ENCODE measurements at regions not wholly inside any gene's neighbourhood (a gene's known extent, or its start where the extent isn't known, plus 50 kb on each side); places are given as distances from the start of the nearest gene placed in this dataset.
"Not testable (repeated sequence)": the region's sequence is repeated elsewhere in the genome, so short reads cannot be mapped to it uniquely, and the experiment has no call there.

- ATAC-seq (replicated peaks); H3K36me3 Mint-ChIP-seq; H3K27me3 Mint-ChIP-seq; DNase-seq; H3K4me3 Mint-ChIP-seq; H3K4me1 Mint-ChIP-seq; H3K27ac Mint-ChIP-seq: not testable (repeated sequence)
- H3K9me3 Mint-ChIP-seq = peaks cover 10 to 15% of the 10 kb centered on the region in 2 donors
These were observed 153.7 kb upstream of the RXFP1 start for GRCh38 chr4:158367932-158368441.

GRCh38 chr4:158371158-158371557 is 150.5 kb upstream of the RXFP1 start:
- DNase-seq = no peak
- ATAC-seq (replicated peaks) = no peak

DNA sequence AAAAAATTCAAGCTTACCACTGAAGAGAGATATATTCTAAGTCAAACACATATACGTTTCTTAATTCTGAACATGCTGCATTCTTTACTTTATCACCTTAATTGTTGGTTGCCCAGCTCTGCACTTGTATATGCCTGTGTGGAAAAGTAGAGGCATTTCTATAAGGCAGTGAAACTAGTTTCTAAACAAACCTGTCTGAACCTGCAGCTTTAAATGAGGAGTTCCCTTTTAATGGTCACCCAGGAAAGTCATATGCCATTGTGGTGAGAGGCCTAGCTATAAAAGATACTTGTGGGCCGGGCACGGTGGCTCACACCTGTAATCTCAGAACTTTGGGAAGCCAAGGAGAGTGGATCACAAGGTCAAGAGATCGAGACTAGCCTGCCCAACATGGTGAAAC is 147.4 kb upstream of the RXFP1 start:
- Mint-ChIP-seq H3K9me3 (peaks cover 0 to 2% of the 10 kb centered on the region in 2 donors), H3K4me3 (no peak overlapping the region), H3K27me3 (no peaks in the 10 kb centered on the region), H3K27ac (no peak overlapping the region), H3K36me3 (no peaks in the 10 kb centered on the region), H3K4me1 (no peaks in the 10 kb centered on the region)
- no peak for ATAC-seq (replicated peaks)
- DNase-seq = no peak

More at GRCh38 chr4:158371158-158371557, 150.5 kb upstream of the RXFP1 start:
- Mint-ChIP-seq H3K4me1 (no peaks in the 10 kb centered on the region), H3K27me3 (no peaks in the 10 kb centered on the region), H3K4me3 (no peak overlapping the region), H3K9me3 (peaks cover 0 to 4% of the 10 kb centered on the region in 2 donors), H3K36me3 (no peaks in the 10 kb centered on the region), H3K27ac (no peak overlapping the region)

DNA sequence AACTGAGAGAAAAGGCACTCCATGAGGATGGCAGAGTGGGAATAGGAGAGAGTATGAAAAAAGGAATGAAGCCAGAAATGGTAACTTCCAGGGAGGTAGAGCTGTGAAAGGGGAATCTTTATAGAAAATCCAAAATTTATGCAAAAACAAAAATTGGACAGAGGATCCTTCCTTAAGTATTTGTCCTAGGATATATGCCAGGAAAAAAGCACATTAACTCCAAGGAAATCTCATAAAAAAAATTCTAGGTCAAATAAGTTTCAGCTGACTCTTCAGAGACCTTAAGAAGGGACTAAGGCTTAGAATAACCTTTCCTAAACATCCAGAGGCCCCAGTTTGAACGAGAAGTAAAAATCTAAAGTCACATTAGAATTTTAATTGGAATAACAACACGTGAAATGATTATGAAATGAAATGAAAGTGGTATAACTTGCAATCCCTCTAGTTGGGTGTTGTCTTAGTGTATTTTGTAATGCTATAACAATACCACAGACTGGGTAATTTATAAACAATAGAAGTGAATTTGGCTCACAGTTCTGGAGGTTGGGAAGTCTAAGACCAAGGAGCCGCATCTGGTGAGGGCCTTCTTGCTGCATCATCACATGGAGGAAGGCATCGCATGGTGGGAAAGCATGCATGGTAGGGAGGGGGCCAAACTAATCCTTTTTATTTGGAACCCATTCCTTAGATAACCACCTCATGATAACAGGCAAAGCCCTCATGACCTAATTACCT is 145.4 kb upstream of the RXFP1 start:
- Mint-ChIP-seq H3K36me3 (no peaks in the 10 kb centered on the region), H3K4me3 (no peak overlapping the region), H3K27ac (no peak overlapping the region), H3K27me3 (no peaks in the 10 kb centered on the region), H3K4me1 (no peaks in the 10 kb centered on the region), H3K9me3 (peaks cover 0 to 2% of the 10 kb centered on the region in 2 donors)
- ATAC-seq (replicated peaks) = no peak
- no peak for DNase-seq

- DNase-seq (no peak), ATAC-seq (replicated peaks) (no peak)
- no peak overlapping the region for H3K4me3 Mint-ChIP-seq
- no peak overlapping the region for H3K27ac Mint-ChIP-seq
- no peaks in the 10 kb centered on the region for H3K36me3 Mint-ChIP-seq
- no peaks in the 10 kb centered on the region for H3K4me1 Mint-ChIP-seq
- H3K27me3 Mint-ChIP-seq = no peaks in the 10 kb centered on the region
- no peaks in the 10 kb centered on the region for H3K9me3 Mint-ChIP-seq
These were observed 137.3 kb upstream of the RXFP1 start for GRCh38 chr4:158384414-158384813.

DNA sequence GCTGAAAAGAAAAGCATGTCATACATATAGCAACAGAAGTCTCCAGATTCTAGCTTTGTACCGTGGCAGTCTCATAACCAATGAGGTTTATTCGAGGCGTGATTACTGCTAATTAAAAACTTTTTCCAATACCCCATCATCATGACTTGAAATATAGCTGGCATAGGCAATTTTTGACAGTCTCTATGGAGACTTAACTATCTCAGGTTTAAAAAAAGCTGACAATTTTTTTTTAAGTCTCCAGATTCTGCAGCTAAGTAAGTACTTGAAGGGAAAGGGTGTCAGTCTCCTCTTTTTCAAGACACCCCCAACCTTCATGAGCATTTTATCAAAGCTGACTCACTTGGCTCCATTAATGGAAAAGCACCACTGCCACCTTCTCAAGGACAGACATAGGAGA is 126.3 kb upstream of the RXFP1 start:
- Mint-ChIP-seq H3K4me1 (no peaks in the 10 kb centered on the region), H3K27ac (no peak overlapping the region), H3K9me3 (no peaks in the 10 kb centered on the region), H3K4me3 (no peak overlapping the region), H3K36me3 (no peaks in the 10 kb centered on the region), H3K27me3 (no peaks in the 10 kb centered on the region)
- DNase-seq (no peak), ATAC-seq (replicated peaks) (no peak)

DNA sequence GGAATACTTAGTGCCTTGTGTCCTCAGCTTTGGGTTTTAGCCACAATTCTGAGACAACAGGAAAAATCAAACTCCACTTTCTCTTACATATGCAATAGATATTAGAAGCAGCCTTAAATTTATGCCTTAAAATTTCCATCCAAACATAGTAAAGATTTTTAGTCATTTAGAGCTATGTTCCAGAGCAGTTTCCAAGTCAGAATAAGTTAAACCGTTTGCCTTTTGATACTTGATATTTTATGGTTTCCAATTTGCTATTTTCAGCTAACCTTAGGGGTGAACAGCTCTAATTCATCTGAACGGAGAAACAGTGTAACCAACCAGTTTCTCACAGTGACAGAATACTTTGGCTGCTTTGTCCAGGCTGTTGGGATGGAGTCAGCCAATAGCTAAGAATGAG is 125.8 kb upstream of the RXFP1 start:
- Mint-ChIP-seq H3K4me1 (no peaks in the 10 kb centered on the region), H3K4me3 (no peak overlapping the region), H3K36me3 (no peaks in the 10 kb centered on the region), H3K27me3 (no peaks in the 10 kb centered on the region), H3K27ac (no peak overlapping the region), H3K9me3 (no peaks in the 10 kb centered on the region)
- DNase-seq = no peak
- no peak for ATAC-seq (replicated peaks)

- ATAC-seq (replicated peaks) (no peak), DNase-seq (no peak)
- Mint-ChIP-seq H3K9me3 (no peaks in the 10 kb centered on the region), H3K4me1 (no peaks in the 10 kb centered on the region), H3K27me3 (peaks cover 0 to 3% of the 10 kb centered on the region in 2 donors), H3K27ac (no peak overlapping the region), H3K36me3 (no peaks in the 10 kb centered on the region), H3K4me3 (no peak overlapping the region)
These were observed 123.9 kb upstream of the RXFP1 start for GRCh38 chr4:158397781-158398180.

GRCh38 chr4:158407961-158408360 is 113.7 kb upstream of the RXFP1 start:
- H3K4me1 Mint-ChIP-seq; ATAC-seq (replicated peaks); H3K4me3 Mint-ChIP-seq; H3K27me3 Mint-ChIP-seq; DNase-seq; H3K36me3 Mint-ChIP-seq; H3K27ac Mint-ChIP-seq; H3K9me3 Mint-ChIP-seq: not testable (repeated sequence)

DNA sequence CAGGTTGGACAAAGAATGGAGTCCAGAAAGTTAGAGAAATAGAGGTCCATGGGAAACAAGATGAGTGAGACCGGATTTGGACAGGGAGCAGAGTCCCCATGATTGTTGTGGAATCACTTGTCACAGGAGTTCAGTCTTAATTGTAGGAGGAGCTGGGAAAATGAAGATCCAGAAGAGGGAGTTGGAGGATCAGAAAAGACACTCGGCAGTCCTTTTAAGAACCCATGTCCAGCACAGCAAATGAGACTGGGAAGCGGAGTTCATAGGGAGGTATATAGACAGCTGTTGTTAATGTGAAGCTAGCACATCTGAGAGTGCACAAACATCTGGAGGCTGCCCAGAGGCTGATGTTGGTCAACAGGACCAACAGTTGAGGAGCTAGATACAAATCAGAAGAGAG is 111.4 kb upstream of the RXFP1 start:
- Mint-ChIP-seq H3K9me3 (peaks cover 0 to 5% of the 10 kb centered on the region in 2 donors), H3K36me3 (no peaks in the 10 kb centered on the region), H3K27me3 (no peaks in the 10 kb centered on the region), H3K27ac (no peak overlapping the region), H3K4me1 (no peaks in the 10 kb centered on the region), H3K4me3 (no peak overlapping the region)
- ATAC-seq (replicated peaks) (no peak), DNase-seq (no peak)

- Mint-ChIP-seq H3K27ac (no peak overlapping the region), H3K36me3 (no peaks in the 10 kb centered on the region), H3K4me3 (no peak overlapping the region), H3K9me3 (peaks cover 5 to 6% of the 10 kb centered on the region in 2 donors), H3K4me1 (no peaks in the 10 kb centered on the region), H3K27me3 (no peaks in the 10 kb centered on the region)
- ATAC-seq (replicated peaks) (peak in 1 of 2 donors; percentile 44), DNase-seq (no peak)
These were observed 110.4 kb upstream of the RXFP1 start for GRCh38 chr4:158411269-158411668.

DNA sequence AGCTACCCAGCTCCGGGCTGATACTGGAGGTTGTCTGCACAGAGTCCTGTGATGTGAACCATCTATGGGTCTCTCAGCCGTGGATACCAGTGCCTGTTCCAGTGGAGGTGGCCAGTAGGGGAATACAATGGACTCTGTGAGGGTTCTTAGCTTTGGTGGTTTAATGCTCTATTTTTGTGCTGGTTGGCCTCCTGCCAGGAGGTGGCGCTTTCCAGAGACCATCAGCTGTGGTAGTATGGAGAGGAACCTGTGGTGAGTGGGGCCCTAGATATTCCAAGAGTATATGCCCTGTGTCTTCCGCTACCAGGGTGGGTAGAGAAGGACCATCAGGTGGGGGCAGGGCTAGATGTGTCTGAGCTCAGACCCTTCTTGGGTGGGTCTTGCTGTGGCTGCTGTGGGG is 103.0 kb upstream of the RXFP1 start:
- not testable (repeated sequence) for H3K4me3 Mint-ChIP-seq; H3K9me3 Mint-ChIP-seq; H3K27me3 Mint-ChIP-seq; H3K4me1 Mint-ChIP-seq; H3K36me3 Mint-ChIP-seq; ATAC-seq (replicated peaks); DNase-seq; H3K27ac Mint-ChIP-seq

DNA sequence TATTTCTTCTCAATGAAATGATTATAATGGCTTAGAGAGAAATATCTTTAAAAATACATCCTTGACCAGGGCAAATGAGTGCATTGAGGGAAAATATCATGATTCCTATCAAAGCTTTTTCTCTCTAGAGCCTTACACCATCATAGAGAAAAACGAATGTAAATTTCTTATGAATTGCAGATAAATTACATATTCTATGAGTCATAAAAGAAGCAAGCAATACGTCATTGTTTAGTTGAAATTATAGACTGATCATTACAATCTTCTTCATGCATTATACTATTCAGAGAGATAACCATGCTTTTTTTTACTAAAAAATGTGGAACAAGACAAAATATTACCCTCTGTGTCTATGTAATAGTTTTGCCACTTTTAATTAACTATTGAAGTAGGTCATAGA is 100.9 kb upstream of the RXFP1 start:
- Mint-ChIP-seq H3K4me1 (no peaks in the 10 kb centered on the region), H3K27ac (no peak overlapping the region)
- DNase-seq = no peak

DNA sequence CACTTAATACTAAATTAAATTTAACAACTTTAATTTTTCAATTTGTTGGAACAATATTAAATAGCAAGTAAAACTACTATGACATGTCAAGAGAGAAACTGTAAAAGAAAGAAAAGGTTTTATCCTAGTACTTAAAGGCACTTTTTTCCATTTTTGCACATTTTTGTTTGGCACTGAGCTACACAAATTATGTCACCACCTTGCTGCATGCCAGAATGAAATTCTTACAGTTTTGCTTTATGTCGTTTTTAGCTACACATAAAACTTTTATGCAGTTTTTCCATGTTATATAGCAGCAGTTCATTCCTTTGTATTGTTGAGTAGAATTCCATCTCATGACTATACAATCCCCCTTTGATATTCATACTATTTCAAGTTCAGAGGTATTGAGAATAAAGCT is 99.1 kb upstream of the RXFP1 start:
- Mint-ChIP-seq H3K4me3 (no peak overlapping the region), H3K36me3 (no peaks in the 10 kb centered on the region), H3K4me1 (no peaks in the 10 kb centered on the region), H3K9me3 (peaks cover 0 to 6% of the 10 kb centered on the region in 2 donors), H3K27me3 (no peaks in the 10 kb centered on the region), H3K27ac (no peak overlapping the region)
- ATAC-seq (replicated peaks) (no peak), DNase-seq (no peak)

More for the DNA sequence above, 100.9 kb upstream of the RXFP1 start:
- no peak for ATAC-seq (replicated peaks)
- Mint-ChIP-seq H3K9me3 (peaks cover 5 to 7% of the 10 kb centered on the region in 2 donors), H3K36me3 (no peaks in the 10 kb centered on the region), H3K4me3 (no peak overlapping the region), H3K27me3 (no peaks in the 10 kb centered on the region)

DNA sequence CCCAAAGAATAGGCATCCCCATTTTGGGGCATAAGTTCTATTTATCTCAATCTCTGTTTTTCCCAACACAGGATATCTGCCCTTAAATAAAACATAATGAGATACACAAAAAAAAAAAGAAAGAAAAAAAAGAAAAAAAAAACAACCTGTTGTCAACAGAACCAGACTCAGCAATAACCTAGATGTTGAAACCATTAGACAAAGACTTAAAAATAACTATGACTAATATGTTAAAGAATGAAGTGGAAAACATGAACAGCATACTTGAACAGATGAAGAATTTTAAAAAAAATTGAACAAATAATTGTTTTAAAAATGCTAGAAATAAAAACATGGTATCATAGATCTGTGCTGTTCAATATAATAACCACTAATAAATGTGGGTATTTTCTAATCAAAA is 93.4 kb upstream of the RXFP1 start:
- Mint-ChIP-seq H3K27ac (no peak overlapping the region), H3K9me3 (peaks cover 0 to 4% of the 10 kb centered on the region in 2 donors), H3K4me3 (no peak overlapping the region), H3K4me1 (no peaks in the 10 kb centered on the region), H3K36me3 (no peaks in the 10 kb centered on the region), H3K27me3 (no peaks in the 10 kb centered on the region)
- ATAC-seq (replicated peaks) (no peak), DNase-seq (no peak)

All from stimulated activated naive B cell treated with anti-CD40 and anti-IgM and Interleukin-4, amounts not matched to agents 10 μg/mL and 1 μg/mL and 100 μg/mL, for 72 hours (primary cell).